Keratinocyte (primary cell): ENCODE measurements at regions not wholly inside any gene's neighbourhood (a gene's known extent, or its start where the extent isn't known, plus 50 kb on each side); places are given as distances from the start of the nearest gene placed in this dataset.

Experiments used
- DNase-seq: peaks from one replicate; pipeline ENCODE4 v3.0.0-alpha.2; 2011; ENCODE audit warnings: low read depth, missing footprints, low spot score
- FAIRE-seq: peaks from 2 replicates; lab custom pipeline; 2011; peaks lifted over from hg19 to GRCh38; lab: Jason Lieb, UNC
- H2AFZ ChIP-seq: 2 replicates; pipeline ENCODE4 v1.6.0; 2012; ENCODE audit warnings: low read length, control low read depth, inconsistent platforms; ENCODE audit not compliant: control insufficient read depth
- H3K27ac ChIP-seq: 2 replicates; pipeline ENCODE4 v1.5.1; 2011; ENCODE audit warnings: low read length; ENCODE audit not compliant: control insufficient read depth, insufficient read depth
- H3K27me3 ChIP-seq: 3 replicates; pipeline ENCODE4 v1.6.0; 2011; ENCODE audit warnings: low read length; ENCODE audit not compliant: control insufficient read depth, insufficient read depth; ENCODE audit errors: extremely low read depth
- H3K36me3 ChIP-seq, 2 experiments: 2 replicates in 1 of 2; 3 replicates in 1 of 2; pipeline ENCODE4 v1.5.1; 2011; ENCODE audit warnings: low read length in 2 of 2, mild to moderate bottlenecking in 1 of 2; ENCODE audit not compliant: control insufficient read depth in 2 of 2, insufficient read depth in 2 of 2; ENCODE audit errors: extremely low read depth in 1 of 2
- H3K4me1 ChIP-seq: 3 replicates; pipeline ENCODE4 v1.5.1; 2011; ENCODE audit warnings: low read length; ENCODE audit not compliant: control insufficient read depth, insufficient read depth; ENCODE audit errors: extremely low read depth
- H3K4me2 ChIP-seq: 3 replicates; pipeline ENCODE4 v1.6.0; 2011; ENCODE audit warnings: low read depth, low read length; ENCODE audit not compliant: control insufficient read depth, insufficient read depth; ENCODE audit errors: extremely low read depth
- H3K4me3 ChIP-seq, 3 experiments: fragments of 200-600 bp in 1 of 3; sonication (generic) in 1 of 3; 2 replicates in 2 of 3; 3 replicates in 1 of 3; pipeline ENCODE4 v1.5.1; 2011 to 2016; ENCODE audit warnings: low read length in 3 of 3, mild to moderate bottlenecking in 3 of 3, control low read depth in 2 of 3, inconsistent platforms in 1 of 3, low read depth in 1 of 3, mixed read lengths in 1 of 3, mixed run types in 1 of 3, moderate library complexity in 1 of 3; ENCODE audit not compliant: control insufficient read depth in 2 of 3, insufficient read depth in 2 of 3; ENCODE audit errors: extremely low read depth in 1 of 3
- H3K79me2 ChIP-seq: 2 replicates; pipeline ENCODE4 v1.6.0; 2012; ENCODE audit warnings: low read length; ENCODE audit not compliant: control insufficient read depth, insufficient read depth
- H3K9ac ChIP-seq: 3 replicates; pipeline ENCODE4 v1.6.0; 2011; ENCODE audit warnings: low read length; ENCODE audit not compliant: control insufficient read depth, insufficient read depth; ENCODE audit errors: extremely low read depth
- H3K9me1 ChIP-seq: 3 replicates; pipeline ENCODE4 v1.6.0; 2011; ENCODE audit warnings: low read length; ENCODE audit not compliant: control insufficient read depth, insufficient read depth; ENCODE audit errors: extremely low read depth
- H3K9me3 ChIP-seq: 2 replicates; pipeline ENCODE4 v1.5.1; 2012; ENCODE audit warnings: low read depth, low read length; ENCODE audit not compliant: control insufficient read depth
- H4K20me1 ChIP-seq: 3 replicates; pipeline ENCODE4 v1.6.0; 2011; ENCODE audit warnings: low read length; ENCODE audit not compliant: control insufficient read depth, insufficient read depth; ENCODE audit errors: extremely low read depth
- CTCF ChIP-seq, 3 experiments: IDR thresholded peaks in 1 of 3; conservative IDR thresholded peaks in 1 of 3; optimal IDR thresholded peaks in 1 of 3; 2 replicates in 2 of 3; 3 replicates in 1 of 3; pipeline versions ENCODE3 to v1.5.1; 2011; ENCODE audit warnings: low read length in 3 of 3, mild to moderate bottlenecking in 3 of 3, moderate library complexity in 2 of 3, control low read depth in 1 of 3, inconsistent platforms in 1 of 3; ENCODE audit not compliant: insufficient read depth in 2 of 3; ENCODE audit errors: extremely low read depth in 1 of 3
- EZH2 ChIP-seq: IDR thresholded peaks from one replicate; pipeline ENCODE4 v1.6.1; 2012; ENCODE audit warnings: inconsistent platforms, mild to moderate bottlenecking, low read length, moderate library complexity
- dilution Hi-C: fragments of 300-500 bp; cut with MboI; formaldehyde crosslinking; loops from one replicate; pipeline ENCODE4 v1.7.0; 2020; ENCODE audit warnings: low sequenced_read_pairs; ENCODE audit not compliant: extremely low pct_ligation_motif_present

- H3K27ac ChIP-seq = no peak overlapping the region
- FAIRE-seq (no peak), DNase-seq (no peak)
- H3K79me2 ChIP-seq = no peaks in the 10 kb centered on the region
- no peak for TF ChIP-seq EZH2
- TF ChIP-seq CTCF (optimal IDR thresholded peaks at IDR 0.05 in 1 of 3, IDR thresholded peaks at IDR 0.05 in 1 of 3, conservative IDR thresholded peaks at IDR 0.05 in 1 of 3; ENCODE audit: extremely low read depth in 1 of 3, insufficient read depth in 2 of 3, low read length in 3 of 3) = no peak
- no peaks in the 10 kb centered on the region for H3K9me3 ChIP-seq
- H3K27me3 ChIP-seq = no peaks in the 10 kb centered on the region
- H3K9ac ChIP-seq = no peak overlapping the region
- dilution Hi-C loops = no loop called here
- no peaks in the 10 kb centered on the region for H3K4me1 ChIP-seq
- H2AFZ ChIP-seq = no peak overlapping the region
- H3K9me1 ChIP-seq = no peaks in the 10 kb centered on the region
- no peaks in the 10 kb centered on the region for H3K36me3 ChIP-seq
- no peaks in the 10 kb centered on the region for H4K20me1 ChIP-seq
- H3K4me3 ChIP-seq = no peak overlapping the region
- H3K4me2 ChIP-seq = no peak overlapping the region
Observed at GRCh38 chr14:24713404-24713803, 79.4 kb upstream of the GZMB start.

- Histone ChIP-seq H3K4me2 (no peak overlapping the region), H3K4me1 (no peaks in the 10 kb centered on the region), H3K27ac (no peak overlapping the region), H3K9me3 (no peaks in the 10 kb centered on the region), H3K9ac (no peak overlapping the region), H4K20me1 (no peaks in the 10 kb centered on the region), H3K27me3 (no peaks in the 10 kb centered on the region), H3K4me3 (no peak overlapping the region), H2AFZ (no peak overlapping the region), H3K9me1 (no peaks in the 10 kb centered on the region), H3K79me2 (no peaks in the 10 kb centered on the region), H3K36me3 (no peaks in the 10 kb centered on the region)
- DNase-seq (no peak), FAIRE-seq (no peak)
- dilution Hi-C loops = no loop called here
- no peak for TF ChIP-seq CTCF (optimal IDR thresholded peaks at IDR 0.05 in 1 of 3, IDR thresholded peaks at IDR 0.05 in 1 of 3, conservative IDR thresholded peaks at IDR 0.05 in 1 of 3; ENCODE audit: extremely low read depth in 1 of 3, insufficient read depth in 2 of 3, low read length in 3 of 3)
- no peak for TF ChIP-seq EZH2
Observed at GRCh38 chr14:24712909-24713308, 78.9 kb upstream of the GZMB start.
